DMS153 treated with DMSO at 0.1 percent for 48 hours (cell line): ENCODE measurements at regions not wholly inside any gene's neighbourhood (a gene's known extent, or its start where the extent isn't known, plus 50 kb on each side); places are given as distances from the start of the nearest gene placed in this dataset.
"Not testable (repeated sequence)": the region's sequence is repeated elsewhere in the genome, so short reads cannot be mapped to it uniquely, and the experiment has no call there.

ENCODE experiments used
- DNase-seq: peaks from one replicate; lab custom pipeline; 2025; ENCODE audit not compliant: unreplicated experiment; lab: John Stamatoyannopoulos, UW

- DNase-seq, result no peak
Observed at GRCh38 chr7:124255041-124255655, 222.3 kb upstream of the TMEM229A start.

GRCh38 chr7:124254396-124254795 is 221.5 kb upstream of the TMEM229A start:
- no peak for DNase-seq

GRCh38 chr7:124251636-124252035 is 218.8 kb upstream of the TMEM229A start:
- DNase-seq, result no peak

- DNase-seq, result no peak
Observed at GRCh38 chr7:124250297-124251034, 217.6 kb upstream of the TMEM229A start.

GRCh38 chr7:124247691-124248090 is 214.8 kb upstream of the TMEM229A start:
- DNase-seq, result no peak

GRCh38 chr7:124246262-124246863 is 213.5 kb upstream of the TMEM229A start:
- no peak for DNase-seq

- DNase-seq, result not testable (repeated sequence)
Observed at GRCh38 chr7:124244469-124244868, 211.6 kb upstream of the TMEM229A start.

- no peak for DNase-seq
Observed at GRCh38 chr7:124219681-124220080, 186.8 kb upstream of the TMEM229A start.

- no peak for DNase-seq
Observed at GRCh38 chr7:124208642-124209041, 175.8 kb upstream of the TMEM229A start.

GRCh38 chr7:124208173-124208572 is 175.3 kb upstream of the TMEM229A start:
- DNase-seq, result no peak

GRCh38 chr7:124205526-124205925 is 172.7 kb upstream of the TMEM229A start:
- no peak for DNase-seq

- DNase-seq, result no peak
Observed at GRCh38 chr7:124202546-124202945, 169.7 kb upstream of the TMEM229A start.

GRCh38 chr7:124201768-124202349 is 169.0 kb upstream of the TMEM229A start:
- DNase-seq, result no peak

- no peak for DNase-seq
Observed at GRCh38 chr7:124196519-124196918, 163.7 kb upstream of the TMEM229A start.

GRCh38 chr7:124192885-124193284 is 160.0 kb upstream of the TMEM229A start:
- no peak for DNase-seq

- DNase-seq, result no peak
Observed at GRCh38 chr7:124191713-124192112, 158.8 kb upstream of the TMEM229A start.

- no peak for DNase-seq
Observed at GRCh38 chr7:124191030-124191429, 158.2 kb upstream of the TMEM229A start.

GRCh38 chr7:124188576-124188975 is 155.7 kb upstream of the TMEM229A start:
- DNase-seq, result no peak

GRCh38 chr7:124187962-124188361 is 155.1 kb upstream of the TMEM229A start:
- no peak for DNase-seq

- no peak for DNase-seq
Observed at GRCh38 chr7:124183649-124184048, 150.8 kb upstream of the TMEM229A start.

- DNase-seq, result no peak
Observed at GRCh38 chr7:124179641-124180040, 146.8 kb upstream of the TMEM229A start.

- DNase-seq, result no peak
Observed at GRCh38 chr7:124177891-124178290, 145.0 kb upstream of the TMEM229A start.
